SW480 (cell line): ENCODE measurements at regions not wholly inside any gene's neighbourhood (a gene's known extent, or its start where the extent isn't known, plus 50 kb on each side); places are given as distances from the start of the nearest gene placed in this dataset.

Experiments
- DNase-seq: peaks from one replicate; pipeline ENCODE4 v3.0.0-alpha.2; 2016; ENCODE audit warnings: low spot score

- DNase-seq: no peak
Measured at GRCh38 chr5:125510651-125511050, 764.2 kb upstream of the ZNF608 start.

GRCh38 chr5:125517973-125518550, 771.6 kb upstream of the ZNF608 start:
- no peak for DNase-seq

GRCh38 chr5:125521289-125521688, 774.9 kb upstream of the ZNF608 start:
- DNase-seq: no peak

GRCh38 chr5:125525356-125525755, 778.9 kb upstream of the ZNF608 start:
- no peak for DNase-seq

- DNase-seq: no peak
Measured at GRCh38 chr5:125526966-125527365, 780.5 kb upstream of the ZNF608 start.

GRCh38 chr5:125528881-125529280, 782.4 kb upstream of the ZNF608 start:
- no peak for DNase-seq

GRCh38 chr5:125530833-125531615, 784.6 kb upstream of the ZNF608 start:
- no peak for DNase-seq

- DNase-seq: no peak
Measured at GRCh38 chr5:125536095-125536494, 789.7 kb upstream of the ZNF608 start.

GRCh38 chr5:125536582-125536981, 790.1 kb upstream of the ZNF608 start:
- no peak for DNase-seq

- no peak for DNase-seq
Measured at GRCh38 chr5:125537661-125538060, 791.2 kb upstream of the ZNF608 start.

- no peak for DNase-seq
Measured at GRCh38 chr5:125538469-125538868, 792.0 kb upstream of the ZNF608 start.

GRCh38 chr5:125541085-125541484, 794.6 kb upstream of the ZNF608 start:
- DNase-seq: no peak

- no peak for DNase-seq
Measured at GRCh38 chr5:125549322-125549911, 803.0 kb upstream of the ZNF608 start.

- no peak for DNase-seq
Measured at GRCh38 chr5:125550274-125550673, 803.8 kb upstream of the ZNF608 start.

GRCh38 chr5:125551246-125551645, 804.8 kb upstream of the ZNF608 start:
- no peak for DNase-seq

- no peak for DNase-seq
Measured at GRCh38 chr5:125551797-125552196, 805.4 kb upstream of the ZNF608 start.

GRCh38 chr5:125552486-125552885, 806.0 kb upstream of the ZNF608 start:
- no peak for DNase-seq

- no peak for DNase-seq
Measured at GRCh38 chr5:125554355-125554754, 807.9 kb upstream of the ZNF608 start.

GRCh38 chr5:125555591-125555990, 809.2 kb upstream of the ZNF608 start:
- DNase-seq: no peak

GRCh38 chr5:125558016-125558415, 811.6 kb upstream of the ZNF608 start:
- no peak for DNase-seq

GRCh38 chr5:125558466-125558865, 812.0 kb upstream of the ZNF608 start:
- no peak for DNase-seq

- peak; percentile 32 for DNase-seq
Measured at GRCh38 chr5:125559296-125559695, 812.9 kb upstream of the ZNF608 start.

GRCh38 chr5:125560476-125561225, 814.2 kb upstream of the ZNF608 start:
- no peak for DNase-seq
